HepG2 (cell line): ENCODE measurements at regions not wholly inside any gene's neighbourhood (a gene's known extent, or its start where the extent isn't known, plus 50 kb on each side); places are given as distances from the start of the nearest gene placed in this dataset.

Source experiments
- ATAC-seq: fragments of 200-7000 bp; cut with Tn5 transposase; 3 replicates; pipeline ENCODE4 v1.9.1; 2020; ENCODE audit warnings: mild to moderate bottlenecking, moderate library complexity
- BruUV-seq: library from RNA; stranded (reverse); fragments of 400-500 nt; replicated peaks from 2 replicates; lab custom pipeline; 2021; lab: Mats Ljungman, UMichigan
- CTCF ChIA-PET: fragments of 300-600 bp; formaldehyde crosslinking; extraction: SDS; loops from one replicate; lab custom pipeline; 2021; ENCODE audit warnings: low total read pairs, inconsistent platforms, low intra/inter-chr PET ratio; lab: Yijun Ruan, JAX
- POLR2A ChIA-PET: fragments of 350-600 bp; sonication (Branson Sonifier 250); formaldehyde crosslinking; loops from one replicate; lab custom pipeline; 2020; ENCODE audit warnings: antibody characterized with exemption, inconsistent platforms; lab: Yijun Ruan, JAX
- DNase-seq: peaks from one replicate; pipeline ENCODE4 v3.0.0-alpha.2; 2015; ENCODE audit warnings: low spot score
- FAIRE-seq: peaks from 3 replicates; lab custom pipeline; 2011; peaks lifted over from hg19 to GRCh38; lab: Jason Lieb, UNC
- H2AFZ ChIP-seq: one replicate; pipeline ENCODE4 v1.6.1; 2011; ENCODE audit warnings: low read length, inconsistent platforms
- H3K27ac ChIP-seq: fragments of 300-600 bp; 3 replicates; pipeline ENCODE4 v1.8.0; 2011; ENCODE audit warnings: mixed run types, mild to moderate bottlenecking, mixed read lengths, low read length, inconsistent platforms; ENCODE audit not compliant: insufficient read depth; ENCODE audit errors: extremely low read length
- H3K27me3 ChIP-seq, 2 experiments: fragments of 200-600 bp in 1 of 2; 2 replicates in 1 of 2; 3 replicates in 1 of 2; pipeline versions ENCODE4 v1.6.0 to v1.8.0; 2011; ENCODE audit warnings: low read length in 2 of 2, mild to moderate bottlenecking in 2 of 2, moderate library complexity in 2 of 2, inconsistent platforms in 1 of 2; ENCODE audit not compliant: insufficient read depth in 2 of 2, control insufficient read depth in 1 of 2
- H3K36me3 ChIP-seq, 2 experiments: fragments of 200-600 bp in 1 of 2; replicated peaks in 1 of 2; 2 replicates in 1 of 2; 3 replicates in 1 of 2; pipeline versions ENCODE4 v1.5.1 to v1.8.0; 2011; ENCODE audit warnings: low read length in 2 of 2, inconsistent platforms in 1 of 2; ENCODE audit not compliant: insufficient read depth in 2 of 2, control insufficient read depth in 1 of 2
- H3K4me1 ChIP-seq: 2 replicates; pipeline ENCODE4 v1.5.1; 2012; ENCODE audit warnings: low read length, inconsistent platforms; ENCODE audit not compliant: insufficient read depth
- H3K4me2 ChIP-seq: 2 replicates; pipeline ENCODE4 v1.6.0; 2011; ENCODE audit warnings: low read depth, low read length, inconsistent platforms
- H3K4me3 ChIP-seq, 3 experiments: fragments of 200-600 bp in 1 of 3; sonication (generic), shearing (Covaris generic) in 1 of 3; replicated peaks in 1 of 3; 2 replicates each; pipeline ENCODE4 v1.5.1; 2011 to 2016; ENCODE audit warnings: low read length in 3 of 3, inconsistent platforms in 2 of 3, low read depth in 2 of 3, mild to moderate bottlenecking in 2 of 3, control low read depth in 1 of 3, mixed read lengths in 1 of 3; ENCODE audit not compliant: insufficient read depth in 1 of 3
- H3K79me2 ChIP-seq: one replicate; pipeline ENCODE4 v1.6.1; 2011; ENCODE audit warnings: low read length, inconsistent platforms; ENCODE audit not compliant: insufficient read depth
- H3K9ac ChIP-seq: 2 replicates; pipeline ENCODE4 v1.6.0; 2011; ENCODE audit warnings: mild to moderate bottlenecking, low read depth, low read length, inconsistent platforms; ENCODE audit not compliant: insufficient read depth
- H3K9me3 ChIP-seq: 2 replicates; pipeline ENCODE4 v1.5.1; 2012; ENCODE audit warnings: mild to moderate bottlenecking, low read length
- H4K20me1 ChIP-seq: 2 replicates; pipeline ENCODE4 v1.6.0; 2011; ENCODE audit warnings: inconsistent platforms, mild to moderate bottlenecking, low read length, moderate library complexity; ENCODE audit not compliant: insufficient read depth
- AKAP8 ChIP-seq: sonication (generic); formaldehyde crosslinking; IDR thresholded peaks from 2 replicates; pipeline ENCODE4 v1.5.1; 2020; ENCODE audit warnings: mild to moderate bottlenecking, missing genetic modification reagents
- ATF7-NPFF ChIP-seq: sonication (generic); formaldehyde crosslinking; IDR thresholded peaks from 2 replicates; pipeline ENCODE4 v1.8.1; 2023; ENCODE audit warnings: mild to moderate bottlenecking, low read depth, missing genetic modification reagents, moderate library complexity
- HNF4G ChIP-seq, 2 experiments: sonication (generic) in 1 of 2; formaldehyde crosslinking in 1 of 2; IDR thresholded peaks; 2 replicates each; pipeline versions ENCODE4 v1.4.0 to v1.6.1; 2011 to 2020; ENCODE audit warnings: borderline replicate concordance in 2 of 2, low read depth in 2 of 2, mild to moderate bottlenecking in 2 of 2, low read length in 1 of 2, missing genetic modification reagents in 1 of 2, moderate library complexity in 1 of 2
- HNRNPLL ChIP-seq: fragments of 200-400 bp; formaldehyde crosslinking; IDR thresholded peaks from 2 replicates; pipeline ENCODE4 v1.6.1; 2017; ENCODE audit warnings: mild to moderate bottlenecking, low read depth, low read length; ENCODE audit not compliant: poor library complexity, severe bottlenecking
- MBNL3 ChIP-seq: fragments of 250-450 bp; sonication (Bioruptor Pico); conservative IDR thresholded peaks from 2 replicates; pipeline ENCODE4 v1.8.0; 2022; ENCODE audit warnings: mild to moderate bottlenecking, inconsistent platforms
- NCOA2 ChIP-seq: sonication (generic); formaldehyde crosslinking; IDR thresholded peaks from 2 replicates; pipeline ENCODE4 v1.8.0; 2022; ENCODE audit warnings: inconsistent platforms
- NCOA5 ChIP-seq: sonication (generic); formaldehyde crosslinking; IDR thresholded peaks from 2 replicates; pipeline ENCODE4 v1.4.0; 2020; ENCODE audit warnings: missing genetic modification reagents
- PCBP1 ChIP-seq: fragments of 200-400 bp; formaldehyde crosslinking; IDR thresholded peaks from 2 replicates; pipeline ENCODE4 v1.6.1; 2017; ENCODE audit warnings: mild to moderate bottlenecking, low read depth, low read length, borderline replicate concordance
- PTBP1 ChIP-seq: fragments of 200-400 bp; formaldehyde crosslinking; IDR thresholded peaks from 2 replicates; pipeline ENCODE4 v1.6.1; 2018; ENCODE audit warnings: low read length, low read depth; ENCODE audit not compliant: poor library complexity, severe bottlenecking
- SMYD3 ChIP-seq: sonication (generic); formaldehyde crosslinking; IDR thresholded peaks from 2 replicates; pipeline ENCODE4 v1.8.1; 2023; ENCODE audit warnings: mild to moderate bottlenecking, missing genetic modification reagents
- ZNF30 ChIP-seq: sonication (generic); formaldehyde crosslinking; IDR thresholded peaks from 2 replicates; pipeline ENCODE4 v1.5.0; 2020; ENCODE audit warnings: mild to moderate bottlenecking, missing genetic modification reagents
- ZNF792 ChIP-seq: IDR thresholded peaks from 2 replicates; pipeline ENCODE4 v1.6.1; 2016
- WGBS: methylation state at CpG from one replicate; pipeline ENCODE4 v1.1.6; 2017; ENCODE audit warnings: low lambda C conversion rate; 5-methylcytosine and 5-hydroxymethylcytosine counted together
- in situ Hi-C: cut with HindIII; loops from 2 replicates; pipeline ENCODE4 v1.10.0; 2017; ENCODE audit warnings: low pct_unique_long_range_greater_than_20kb; ENCODE audit not compliant: extremely low pct_ligation_motif_present
- intact Hi-C: fragments of 100-400 bp; cut with micrococcal nuclease; formaldehyde crosslinking; loops from one replicate; pipeline ENCODE4 v1.10.0; 2022; ENCODE audit not compliant: unreplicated experiment
- TF ChIP-seq, protein P1 (sequence below): sonication (generic); formaldehyde crosslinking; IDR thresholded peaks from 2 replicates; pipeline ENCODE4 v1.4.0; 2020; ENCODE audit warnings: mild to moderate bottlenecking, missing genetic modification reagents
- TF ChIP-seq, protein P2 (sequence below): sonication (generic); formaldehyde crosslinking; IDR thresholded peaks from 2 replicates; pipeline ENCODE4 v1.5.1; 2020; ENCODE audit warnings: mild to moderate bottlenecking, missing genetic modification reagents, moderate library complexity
- TF ChIP-seq, protein P3 (sequence below): sonication (generic); formaldehyde crosslinking; IDR thresholded peaks from 2 replicates; pipeline ENCODE4 v1.9.0; 2021; ENCODE audit warnings: missing genetic modification reagents, borderline replicate concordance

DNA sequence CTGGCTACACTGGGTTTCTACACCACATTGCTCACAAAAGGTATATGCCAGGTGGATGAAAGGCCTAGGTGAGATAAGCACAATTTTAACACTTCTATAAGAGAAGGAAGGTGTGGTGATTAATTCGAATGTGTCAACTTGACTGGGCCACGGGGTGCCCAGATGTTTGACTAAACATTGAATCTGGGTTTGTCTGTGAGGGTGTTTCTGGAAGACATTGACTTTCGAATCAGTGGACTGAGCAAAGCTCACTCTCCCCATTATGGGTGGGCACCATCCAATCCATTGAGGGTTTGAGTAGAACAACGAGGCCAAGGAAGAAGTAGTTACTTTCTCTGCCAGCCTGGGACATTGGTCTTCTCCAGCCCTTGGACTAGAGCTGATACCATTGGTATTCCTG is 78.2 kb upstream of the COL5A1 start:
- no TSS peak for BruUV-seq
- Histone ChIP-seq H2AFZ (no peak overlapping the region), H3K9me3 (no peaks in the 10 kb centered on the region), H3K4me3 (no peak overlapping the region), H3K27ac (no peak overlapping the region), H3K79me2 (no peaks in the 10 kb centered on the region), H3K36me3 (no peaks in the 10 kb centered on the region), H3K4me1 (no peaks in the 10 kb centered on the region), H4K20me1 (no peaks in the 10 kb centered on the region), H3K9ac (no peak overlapping the region), H3K4me2 (no peak overlapping the region), H3K27me3 (peaks cover 3 to 62% of the 10 kb centered on the region in 2 experiments; a peak in 3 of 5 replicates)
- ATAC-seq: no peak
- WGBS: 0% methylated on average over 4 of the region's 4 CpGs
- intact Hi-C loops (no loop called here), in situ Hi-C loops (no loop called here)
- POLR2A ChIA-PET: no interaction called here
- no peak for FAIRE-seq
- no peak for DNase-seq
- CTCF ChIA-PET: no interaction called here
- TF ChIP-seq SMYD3 (CRISPR knock-in tag): no peak
- TF ChIP-seq ATF7-NPFF (CRISPR knock-in tag): no peak
- no peak for TF ChIP-seq ZNF30
- no peak for TF ChIP-seq NCOA2 (CRISPR knock-in tag)

DNA sequence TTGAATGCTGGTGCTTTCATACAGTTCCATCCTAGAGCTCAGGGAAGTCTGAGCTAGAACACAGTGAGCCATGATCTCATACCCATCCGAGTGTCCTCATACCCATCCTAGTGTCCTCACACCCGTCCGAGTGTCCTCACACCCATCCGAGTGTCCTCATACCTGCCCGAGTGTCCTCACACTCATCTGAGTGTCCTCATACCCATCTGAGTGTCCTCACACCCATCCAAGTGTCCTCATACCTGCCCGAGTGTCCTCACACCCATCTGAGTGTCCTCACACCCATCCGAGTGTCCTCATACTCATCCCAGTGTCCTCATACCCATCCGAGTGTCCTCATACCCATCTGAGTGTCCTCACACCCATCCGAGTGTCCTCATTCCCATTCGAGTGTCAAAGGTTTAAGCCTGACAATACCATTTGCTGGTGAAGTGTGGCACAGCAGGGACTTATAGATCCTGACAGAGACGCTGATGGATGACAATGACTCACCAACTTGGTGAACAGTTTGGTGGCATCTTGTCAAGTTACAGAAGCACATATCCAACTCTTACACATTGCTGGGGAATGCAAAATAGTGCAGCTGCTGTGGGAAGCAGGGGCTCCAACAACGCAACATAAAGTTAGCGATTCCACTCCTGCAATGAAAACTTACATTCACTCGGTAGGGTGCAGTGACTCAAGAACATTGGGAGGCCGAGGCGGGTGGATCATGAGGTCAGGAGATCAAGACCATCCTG is 77.0 kb upstream of the COL5A1 start:
- CTCF ChIA-PET: no interaction called here
- intact Hi-C loops: no loop called here
- no peak overlapping the region for H3K27ac ChIP-seq
- no TSS peak for BruUV-seq
- H4K20me1 ChIP-seq: no peaks in the 10 kb centered on the region
- ATAC-seq: no peak
- H3K79me2 ChIP-seq: no peaks in the 10 kb centered on the region
- WGBS: 23% methylated on average over 16 of the region's 16 CpGs
- TF ChIP-seq, protein P1, sequence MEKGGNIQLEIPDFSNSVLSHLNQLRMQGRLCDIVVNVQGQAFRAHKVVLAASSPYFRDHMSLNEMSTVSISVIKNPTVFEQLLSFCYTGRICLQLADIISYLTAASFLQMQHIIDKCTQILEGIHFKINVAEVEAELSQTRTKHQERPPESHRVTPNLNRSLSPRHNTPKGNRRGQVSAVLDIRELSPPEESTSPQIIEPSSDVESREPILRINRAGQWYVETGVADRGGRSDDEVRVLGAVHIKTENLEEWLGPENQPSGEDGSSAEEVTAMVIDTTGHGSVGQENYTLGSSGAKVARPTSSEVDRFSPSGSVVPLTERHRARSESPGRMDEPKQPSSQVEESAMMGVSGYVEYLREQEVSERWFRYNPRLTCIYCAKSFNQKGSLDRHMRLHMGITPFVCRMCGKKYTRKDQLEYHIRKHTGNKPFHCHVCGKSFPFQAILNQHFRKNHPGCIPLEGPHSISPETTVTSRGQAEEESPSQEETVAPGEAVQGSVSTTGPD: no peak
- no peak for TF ChIP-seq HNF4G (IDR thresholded peaks at IDR 0.05; ENCODE audit: borderline replicate concordance, low read depth, low read length)
- TF ChIP-seq HNF4G (CRISPR knock-in tag; IDR thresholded peaks at IDR 0.05; ENCODE audit: borderline replicate concordance, low read depth): no peak
- TF ChIP-seq AKAP8 (CRISPR knock-in tag): no peak
- no peak for TF ChIP-seq NCOA5 (CRISPR knock-in tag)
- no peak for TF ChIP-seq HNRNPLL
- no peak for TF ChIP-seq ZNF792 (CRISPR knock-in tag)
- TF ChIP-seq, protein P2, sequence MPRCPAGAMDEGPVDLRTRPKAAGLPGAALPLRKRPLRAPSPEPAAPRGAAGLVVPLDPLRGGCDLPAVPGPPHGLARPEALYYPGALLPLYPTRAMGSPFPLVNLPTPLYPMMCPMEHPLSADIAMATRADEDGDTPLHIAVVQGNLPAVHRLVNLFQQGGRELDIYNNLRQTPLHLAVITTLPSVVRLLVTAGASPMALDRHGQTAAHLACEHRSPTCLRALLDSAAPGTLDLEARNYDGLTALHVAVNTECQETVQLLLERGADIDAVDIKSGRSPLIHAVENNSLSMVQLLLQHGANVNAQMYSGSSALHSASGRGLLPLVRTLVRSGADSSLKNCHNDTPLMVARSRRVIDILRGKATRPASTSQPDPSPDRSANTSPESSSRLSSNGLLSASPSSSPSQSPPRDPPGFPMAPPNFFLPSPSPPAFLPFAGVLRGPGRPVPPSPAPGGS: no peak
- no peak for TF ChIP-seq MBNL3 (CRISPR knock-in tag)
- TF ChIP-seq PTBP1: no peak
- no peak for TF ChIP-seq PCBP1
- TF ChIP-seq, protein P3, sequence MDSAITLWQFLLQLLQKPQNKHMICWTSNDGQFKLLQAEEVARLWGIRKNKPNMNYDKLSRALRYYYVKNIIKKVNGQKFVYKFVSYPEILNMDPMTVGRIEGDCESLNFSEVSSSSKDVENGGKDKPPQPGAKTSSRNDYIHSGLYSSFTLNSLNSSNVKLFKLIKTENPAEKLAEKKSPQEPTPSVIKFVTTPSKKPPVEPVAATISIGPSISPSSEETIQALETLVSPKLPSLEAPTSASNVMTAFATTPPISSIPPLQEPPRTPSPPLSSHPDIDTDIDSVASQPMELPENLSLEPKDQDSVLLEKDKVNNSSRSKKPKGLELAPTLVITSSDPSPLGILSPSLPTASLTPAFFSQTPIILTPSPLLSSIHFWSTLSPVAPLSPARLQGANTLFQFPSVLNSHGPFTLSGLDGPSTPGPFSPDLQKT (CRISPR knock-in tag): no peak
- TF ChIP-seq, all 625 proteins: peak for 0
- DNase-seq (no peak), FAIRE-seq (no peak)
- POLR2A ChIA-PET: no interaction called here
- no peak overlapping the region for H3K4me2 ChIP-seq
- no peak overlapping the region for H3K9ac ChIP-seq
- in situ Hi-C loops: no loop called here
- no peaks in the 10 kb centered on the region for H3K36me3 ChIP-seq
- peaks cover 1 to 53% of the 10 kb centered on the region in 2 experiments; a peak in 3 of 5 replicates for H3K27me3 ChIP-seq
- no peak overlapping the region for H3K4me3 ChIP-seq
- no peaks in the 10 kb centered on the region for H3K4me1 ChIP-seq
- H2AFZ ChIP-seq: no peak overlapping the region
- no peaks in the 10 kb centered on the region for H3K9me3 ChIP-seq
